NOMO-1 treated with DMSO at 0.1 percent for 48 hours (cell line): ENCODE measurements at regions not wholly inside any gene's neighbourhood (a gene's known extent, or its start where the extent isn't known, plus 50 kb on each side); places are given as distances from the start of the nearest gene placed in this dataset.

ENCODE experiments used
- DNase-seq: peaks from one replicate; lab custom pipeline; 2025; ENCODE audit not compliant: unreplicated experiment; lab: John Stamatoyannopoulos, UW

DNA sequence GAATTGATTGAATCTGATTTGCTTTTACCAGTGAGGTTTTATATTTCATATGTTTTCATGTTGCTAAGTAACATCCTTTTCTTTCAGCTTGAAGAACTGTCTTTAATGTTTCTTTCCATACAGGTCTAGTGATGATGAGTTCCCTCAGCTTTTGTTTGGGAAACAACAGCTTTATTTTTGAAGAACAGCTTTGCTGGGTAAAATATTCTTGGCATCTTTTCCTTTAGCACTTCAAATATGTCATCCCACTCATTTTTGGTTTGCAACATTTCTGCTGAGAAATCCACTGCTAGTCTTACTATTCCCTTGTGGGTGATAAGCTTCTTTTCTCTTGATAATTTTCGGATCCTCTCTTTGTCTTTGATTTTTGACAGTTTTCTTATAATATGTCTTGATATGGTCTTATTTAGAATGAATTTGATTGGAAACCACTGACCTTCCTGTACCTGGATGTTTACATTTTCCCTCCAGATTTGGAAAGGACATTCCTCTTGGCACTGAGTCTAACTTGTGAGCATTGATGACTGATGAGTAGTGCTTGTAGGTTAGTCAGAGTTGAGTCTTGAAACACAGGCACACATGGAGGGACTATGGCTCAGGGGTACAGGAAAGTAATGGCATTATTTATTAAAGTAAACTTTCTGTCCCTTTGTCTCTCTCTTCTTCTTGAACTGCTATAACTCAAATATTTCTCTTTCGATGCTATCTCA, 220.3 kb downstream of the SPATA31D1 start:
- DNase-seq: no peak

DNA sequence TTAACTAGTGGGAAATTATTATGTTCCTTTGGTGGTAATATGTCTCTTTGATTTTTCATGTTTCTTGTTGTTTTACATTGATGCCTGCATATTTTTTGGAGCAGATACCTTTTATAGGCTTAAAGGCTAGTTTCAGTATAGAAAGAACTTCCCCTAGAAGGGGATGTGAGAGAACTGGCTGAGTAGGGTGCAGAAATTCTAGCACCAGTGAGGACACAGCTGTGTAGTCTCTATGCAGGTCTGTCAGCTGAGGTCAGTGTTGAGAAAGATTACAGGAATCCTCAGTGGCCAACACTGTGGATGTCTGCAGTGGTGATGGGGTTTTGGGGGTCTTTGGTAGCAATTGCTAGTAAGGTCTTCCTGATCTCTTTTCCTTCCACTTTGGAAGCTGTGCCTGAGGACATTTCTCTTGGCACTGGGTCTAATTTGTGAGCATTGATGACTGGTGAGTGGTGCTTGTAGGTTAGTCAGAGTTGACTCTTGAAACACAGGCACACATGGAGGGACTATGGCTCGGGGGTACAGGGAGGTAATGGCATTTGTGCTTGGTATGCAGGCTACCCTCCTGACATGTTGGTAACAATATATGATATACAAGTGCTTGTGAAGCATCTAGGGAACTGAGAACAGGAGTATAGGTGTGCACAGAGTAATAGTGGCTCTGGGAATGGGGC, 221.4 kb downstream of the SPATA31D1 start:
- DNase-seq: no peak

DNA sequence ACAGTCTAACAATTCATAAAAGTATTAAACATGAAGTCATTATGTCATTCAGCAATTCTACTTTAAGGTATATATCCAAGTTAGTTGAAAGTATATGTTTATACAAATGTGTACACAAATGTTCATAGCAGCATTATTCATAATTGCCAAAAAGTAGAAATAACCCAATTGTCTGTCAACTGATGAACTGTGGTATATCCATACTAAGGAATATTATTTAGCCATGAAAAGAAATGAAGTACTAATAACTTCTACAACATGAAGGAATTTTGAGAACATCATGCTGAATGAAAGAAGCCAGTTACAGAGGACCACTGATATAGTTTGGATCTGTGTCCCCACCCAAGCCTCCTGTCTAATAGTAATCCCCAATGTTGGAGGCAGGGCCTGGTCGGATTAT, 224.3 kb downstream of the SPATA31D1 start:
- no peak for DNase-seq

DNA sequence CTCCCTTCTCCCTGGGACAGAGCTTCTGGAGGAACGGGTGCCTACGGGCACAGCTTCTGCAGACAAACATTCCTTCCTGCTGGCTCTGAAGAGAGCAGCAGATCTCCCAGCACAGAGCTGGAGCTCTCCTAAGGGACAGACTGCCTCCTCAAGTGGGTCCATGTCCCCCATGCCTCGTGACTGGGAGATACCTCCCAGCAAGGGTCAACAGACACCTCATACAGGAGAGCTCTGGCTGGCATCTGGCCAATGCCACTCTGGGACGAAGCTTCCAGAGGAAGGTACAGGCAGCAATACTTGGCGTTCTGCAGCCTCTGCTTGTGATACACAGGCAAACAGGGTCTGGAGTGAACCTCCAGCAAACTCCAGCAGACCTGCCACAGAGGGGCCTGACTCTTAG, 227.9 kb downstream of the SPATA31D1 start:
- DNase-seq: no peak

DNA sequence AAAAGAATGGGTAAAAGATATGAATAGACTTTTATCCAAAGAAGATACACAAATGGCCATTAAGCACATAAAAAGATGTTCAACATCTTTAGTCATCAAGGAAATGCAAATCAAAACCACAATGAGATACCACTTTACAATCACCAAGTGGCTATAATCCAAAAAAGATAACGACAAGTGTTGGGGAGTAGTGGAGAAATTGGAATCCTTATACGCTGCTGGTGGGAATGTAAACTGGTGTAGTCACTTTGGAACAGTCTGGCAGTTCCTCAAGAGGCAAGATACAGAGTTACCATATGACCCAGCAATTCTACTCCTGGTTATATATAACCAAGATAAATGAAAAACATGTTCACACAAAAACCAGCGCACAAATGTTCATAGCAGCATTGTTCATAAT, 234.9 kb downstream of the SPATA31D1 start:
- no peak for DNase-seq

DNA sequence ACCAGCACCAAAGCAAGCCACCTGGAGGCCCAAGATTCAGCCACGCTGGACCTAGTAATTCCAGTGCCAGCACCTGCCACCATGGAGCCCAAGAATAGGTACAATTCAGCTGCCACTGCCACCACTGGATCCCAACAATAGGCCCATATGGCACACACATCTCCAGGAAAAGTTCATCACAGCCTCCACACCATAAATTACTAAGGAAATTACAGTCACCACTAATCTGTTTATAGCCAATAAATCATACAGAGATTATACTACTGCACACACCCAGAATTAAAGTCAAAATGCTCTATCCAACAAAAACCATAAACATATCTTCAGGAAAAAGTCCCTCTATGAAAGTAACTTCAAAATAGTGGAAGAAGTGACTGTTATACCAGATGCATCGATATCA, 242.8 kb downstream of the SPATA31D1 start:
- no peak for DNase-seq

DNA sequence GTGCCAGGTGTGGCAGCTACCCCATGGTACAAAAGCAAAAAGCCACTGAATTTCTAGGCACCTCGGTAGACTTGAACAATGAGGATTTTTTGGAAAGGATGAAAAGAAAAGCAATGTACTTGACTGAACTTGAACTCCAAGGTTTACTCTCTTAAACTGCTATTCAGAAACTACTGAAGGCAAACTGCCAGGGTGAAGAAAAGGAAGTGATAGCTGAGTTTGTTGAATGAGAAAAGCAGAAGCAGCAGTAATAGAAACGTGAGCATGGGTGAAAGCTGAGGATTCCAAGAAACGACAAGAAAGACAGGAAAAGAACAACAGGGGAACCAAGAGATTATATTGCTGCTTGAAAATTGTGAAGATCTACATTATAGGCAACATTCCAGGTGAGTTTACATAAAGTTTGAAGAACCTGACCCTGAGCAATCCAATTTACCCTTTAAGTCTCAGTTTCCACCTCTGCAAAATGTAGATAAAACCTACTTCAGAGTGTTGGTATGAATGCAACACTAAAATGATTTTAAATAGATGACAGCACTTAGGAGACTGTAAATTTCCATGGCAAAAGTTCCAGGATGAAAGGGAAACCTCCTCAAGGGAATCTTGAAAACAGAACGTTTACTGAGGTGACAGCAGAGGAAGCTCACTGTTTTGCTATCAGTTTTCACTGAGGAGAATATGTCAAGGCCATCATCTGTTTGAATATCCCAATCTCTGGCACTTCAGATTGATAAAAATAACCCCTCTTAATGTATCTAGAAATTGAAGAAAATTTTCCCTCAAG, 245.8 kb downstream of the SPATA31D1 start:
- DNase-seq: no peak

DNA sequence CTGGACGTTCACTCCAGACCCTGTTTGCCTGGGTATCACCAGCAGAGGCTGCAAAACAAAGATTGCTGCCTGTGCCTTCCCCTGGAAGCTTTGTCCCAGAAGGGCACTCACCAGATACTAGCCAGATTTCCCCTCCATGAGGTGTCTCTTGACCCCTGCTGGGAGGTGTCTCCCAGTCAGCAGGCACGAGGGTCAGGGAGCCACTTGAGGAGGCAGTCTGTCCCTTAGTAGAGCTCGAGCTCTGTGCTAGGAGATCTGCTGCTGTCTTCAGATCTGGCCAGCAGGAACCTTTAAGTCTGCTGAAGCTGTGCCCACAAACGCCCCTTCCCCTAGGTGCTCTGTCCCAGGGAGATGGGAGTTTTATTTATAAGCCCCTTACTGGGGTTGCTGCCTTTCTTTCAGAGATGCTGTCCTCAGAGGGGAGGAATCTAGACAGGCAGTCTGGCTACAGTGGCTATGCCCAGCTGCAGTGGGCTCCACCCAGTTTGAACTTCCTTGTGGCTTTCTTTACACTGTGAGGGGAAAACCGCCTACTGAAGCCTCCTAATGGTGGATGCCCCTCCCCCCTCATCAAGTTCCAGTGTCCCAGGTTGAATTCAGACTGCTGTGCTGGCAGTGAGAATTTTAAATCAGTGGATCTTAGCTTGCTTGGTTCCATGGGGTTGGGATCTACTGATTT, 253.9 kb downstream of the SPATA31D1 start:
- no peak for DNase-seq

DNA sequence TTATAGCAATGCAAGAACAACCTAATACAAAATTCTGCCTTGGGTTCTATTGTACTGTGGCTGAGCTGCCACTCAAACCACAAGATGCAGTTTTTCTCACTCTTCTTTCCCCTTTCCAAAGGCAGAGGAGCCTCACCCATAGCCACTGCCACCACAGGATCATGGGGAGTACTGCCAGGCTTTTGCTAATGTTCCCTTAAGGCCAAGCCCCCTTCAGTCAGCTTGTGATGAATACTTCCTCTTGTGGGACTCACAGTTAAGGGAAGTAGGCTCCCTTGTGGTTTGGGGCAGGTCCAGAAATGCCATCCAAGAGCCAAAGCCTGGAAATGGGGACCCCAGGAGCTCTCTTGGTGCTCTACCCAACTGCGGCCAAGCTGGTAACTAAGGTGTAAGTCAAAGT, 258.7 kb downstream of the SPATA31D1 start:
- DNase-seq: no peak

DNA sequence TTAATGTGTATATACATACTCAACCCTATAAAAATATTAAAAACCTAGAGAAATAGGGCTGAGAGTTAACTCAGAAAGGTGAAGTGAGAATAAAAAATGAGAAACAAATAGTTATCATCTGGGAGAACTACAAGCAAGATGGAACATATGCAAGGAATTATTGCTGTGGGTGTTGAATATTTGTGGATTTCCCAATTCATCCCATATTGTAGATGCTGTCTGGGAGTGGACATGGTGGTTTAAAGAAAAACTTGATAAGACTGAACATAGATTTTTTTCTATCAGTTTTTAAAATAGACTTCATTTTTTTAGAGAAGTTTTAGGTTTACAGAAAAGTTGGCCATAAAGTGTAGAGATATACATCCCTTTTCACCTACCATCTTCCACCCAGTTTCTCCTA, 263.5 kb downstream of the SPATA31D1 start:
- DNase-seq: no peak

DNA sequence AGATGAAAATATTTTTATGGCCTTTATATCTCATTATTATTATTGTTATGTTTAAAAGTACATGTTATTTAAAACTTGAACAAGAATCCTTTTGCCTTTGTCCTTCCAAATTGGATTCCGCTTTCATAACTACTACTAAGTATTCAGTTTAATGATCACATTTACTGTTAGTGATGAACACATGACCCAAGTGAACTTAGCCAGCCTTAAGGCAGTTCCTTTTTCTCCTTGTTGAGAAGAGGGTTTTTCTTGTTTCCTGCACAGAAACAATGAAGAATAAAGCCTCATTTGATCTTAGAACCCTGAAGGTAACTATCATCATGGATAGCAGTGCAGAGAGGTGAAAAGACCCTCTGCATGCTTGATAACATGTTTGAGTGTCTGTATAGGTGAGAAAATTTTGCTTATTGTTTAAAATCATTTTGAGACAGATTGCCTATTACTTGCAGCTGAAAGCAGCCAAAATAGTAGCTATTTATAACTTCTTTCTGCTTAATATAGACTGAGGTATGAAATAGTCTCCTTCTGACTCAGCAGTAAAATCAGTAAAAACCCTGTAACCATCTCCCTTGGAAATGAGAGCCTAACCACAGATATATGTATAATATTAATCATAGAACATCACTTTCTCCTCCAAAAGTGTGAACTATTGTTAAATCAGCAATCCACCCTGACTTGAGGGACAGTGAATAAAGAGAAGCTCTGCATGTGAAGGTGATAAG, 266.2 kb downstream of the SPATA31D1 start:
- no peak for DNase-seq

DNA sequence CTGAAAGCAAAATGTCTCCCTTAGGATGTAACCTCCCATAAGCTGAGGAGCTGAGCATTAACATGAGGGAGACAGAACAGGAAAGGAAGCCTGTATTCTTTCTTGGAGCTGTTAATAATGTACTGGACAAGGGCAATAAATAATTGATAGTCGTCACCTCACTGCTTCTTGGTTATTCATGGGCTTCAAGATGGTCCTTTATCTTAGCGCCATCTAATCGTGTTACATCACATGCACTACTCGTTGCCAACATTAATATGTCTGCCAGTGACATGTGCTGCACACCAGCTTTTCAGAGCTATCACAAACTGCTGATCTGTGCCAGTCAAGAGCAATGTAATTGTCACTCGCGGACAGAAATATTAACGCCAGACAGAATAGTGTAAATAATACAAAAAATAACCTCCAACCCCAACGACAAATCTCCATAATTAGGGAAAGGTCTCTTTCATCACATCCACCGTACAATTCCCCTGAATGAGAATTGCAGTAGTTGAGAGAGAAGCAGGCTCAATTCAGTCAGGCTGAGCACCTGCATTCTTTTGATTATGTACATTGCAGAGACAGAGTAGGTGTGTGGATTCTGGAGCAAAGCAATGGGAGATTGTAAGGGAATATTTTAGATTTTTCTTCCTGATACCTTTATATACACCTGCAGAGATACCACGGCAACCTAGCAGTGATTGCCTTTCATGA, 267.1 kb downstream of the SPATA31D1 start:
- no peak for DNase-seq

DNA sequence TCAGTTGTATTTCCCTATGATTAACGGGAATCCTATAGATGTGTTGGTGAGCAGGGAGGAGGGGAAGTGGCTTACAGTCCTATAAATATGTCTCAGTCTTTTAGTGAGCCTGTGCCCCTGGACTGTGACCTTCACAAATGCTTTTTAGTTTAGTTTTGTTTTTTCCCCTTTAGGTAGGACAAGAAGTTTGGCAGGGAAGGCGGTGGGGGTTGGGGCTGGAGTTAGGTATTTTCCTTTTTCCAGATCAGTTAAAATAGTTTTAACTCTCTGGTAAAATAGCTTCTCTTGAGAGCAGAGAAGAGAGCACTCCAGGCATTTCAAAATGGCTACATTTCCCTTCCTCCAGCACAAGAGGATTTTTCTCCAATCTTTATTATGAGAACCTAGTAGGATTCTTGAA, 272.1 kb downstream of the SPATA31D1 start:
- DNase-seq: no peak

DNA sequence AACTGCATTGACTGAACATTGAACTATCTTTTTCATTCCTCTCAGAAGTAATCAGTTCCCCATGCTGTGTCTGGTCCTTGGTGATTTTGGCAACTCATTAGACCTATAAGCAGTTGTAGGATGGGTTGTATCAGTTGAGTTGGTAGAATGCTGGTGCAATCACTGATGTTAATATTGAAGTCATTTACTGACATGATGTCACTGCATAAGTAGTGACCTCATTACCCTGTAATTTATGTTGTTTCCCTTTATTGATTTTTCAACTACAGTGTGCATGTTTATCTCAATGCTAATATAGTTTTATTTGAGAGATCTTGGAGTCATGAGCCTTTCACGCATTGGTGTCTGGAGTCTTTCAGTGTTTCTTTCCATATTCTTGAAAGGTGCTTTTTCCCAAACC, 275.0 kb downstream of the SPATA31D1 start:
- DNase-seq: no peak

DNA sequence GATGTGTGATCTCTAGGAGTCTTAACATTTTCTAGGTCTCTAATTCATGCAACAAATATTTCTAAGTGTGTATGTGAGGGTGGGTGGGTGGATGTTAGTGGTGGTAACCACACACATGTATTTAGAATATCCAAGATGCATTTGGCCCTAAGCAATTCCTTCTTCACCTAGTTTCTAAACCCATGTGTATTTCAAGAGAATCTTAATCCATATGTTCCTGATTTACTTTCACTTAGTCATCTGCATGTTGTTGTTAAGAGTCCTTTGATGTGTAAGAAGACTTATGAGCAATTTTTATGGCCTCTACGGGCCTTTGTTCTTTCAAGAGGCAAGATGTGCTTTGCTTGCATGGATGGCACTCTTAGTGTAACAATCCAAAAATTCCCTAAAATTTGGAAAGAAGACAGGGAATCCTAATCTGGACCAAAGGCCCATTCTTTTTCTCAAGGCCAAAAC, 282.6 kb downstream of the SPATA31D1 start:
- DNase-seq: no peak

DNA sequence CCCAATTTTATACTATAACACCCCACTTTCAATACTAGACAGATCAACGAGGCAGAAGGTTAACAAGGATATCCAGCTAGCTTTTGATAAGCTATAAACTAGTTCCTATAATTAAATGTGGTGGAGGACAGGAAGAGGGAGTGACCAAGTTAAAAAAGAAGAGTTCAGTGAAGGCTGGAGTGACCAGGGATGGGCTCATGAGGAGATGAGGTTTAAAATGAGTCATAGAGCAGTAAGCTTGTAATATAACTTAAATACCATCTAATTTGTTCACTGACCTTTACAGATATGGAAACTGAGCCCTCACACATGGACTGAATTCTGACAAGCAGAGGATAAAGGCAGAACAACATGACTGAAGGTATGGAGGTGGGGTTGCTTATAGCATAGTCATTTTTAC, 284.5 kb downstream of the SPATA31D1 start:
- DNase-seq: no peak

DNA sequence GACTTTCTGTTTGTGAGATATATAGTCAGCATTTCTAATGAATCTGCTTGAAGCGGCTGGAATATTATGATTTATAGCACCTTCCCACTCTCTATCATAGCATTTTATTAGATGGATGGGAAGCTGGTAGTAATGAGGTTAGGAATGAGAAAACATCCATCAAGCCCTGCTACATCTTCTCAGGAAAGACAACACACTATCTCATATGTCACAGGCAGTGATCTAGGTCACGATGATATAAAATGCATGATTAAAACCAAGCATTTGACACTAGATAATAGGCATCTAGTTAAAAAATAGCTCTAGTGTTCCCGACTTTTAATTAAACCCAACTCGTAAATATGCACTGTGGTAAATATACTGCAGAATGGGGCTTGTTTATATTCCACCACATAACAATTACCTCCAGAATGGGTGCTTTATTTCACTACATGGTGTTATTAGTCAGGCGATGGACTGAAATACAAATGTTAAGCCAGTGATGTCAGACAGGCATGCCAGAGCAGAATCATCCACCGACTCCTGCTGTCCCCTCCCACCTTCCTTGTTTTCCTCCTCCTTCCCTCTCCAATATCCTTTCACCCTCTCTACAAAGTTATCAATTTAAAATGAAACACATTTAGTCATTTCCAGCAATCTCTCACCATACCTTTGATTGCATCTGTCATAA, 286.8 kb downstream of the SPATA31D1 start:
- no peak for DNase-seq

DNA sequence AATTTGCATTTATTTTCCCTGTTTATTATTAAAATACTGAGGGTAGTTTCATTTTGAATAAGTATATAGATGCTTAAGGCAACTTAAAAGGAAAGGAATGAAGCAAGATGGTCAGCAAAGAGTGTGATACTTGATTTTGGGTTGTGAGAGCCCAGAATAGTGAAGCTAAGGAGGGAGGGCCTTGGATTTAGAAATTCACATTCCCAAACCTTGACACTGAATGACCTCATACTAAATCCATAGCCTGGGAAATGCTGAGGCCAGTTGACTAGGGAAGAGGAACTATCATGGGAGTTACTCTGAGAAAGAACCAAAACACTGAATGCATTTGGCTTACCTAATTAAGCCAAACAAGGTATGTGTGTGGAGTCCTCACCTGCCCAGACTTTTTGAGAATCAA, 292.5 kb downstream of the SPATA31D1 start:
- no peak for DNase-seq

DNA sequence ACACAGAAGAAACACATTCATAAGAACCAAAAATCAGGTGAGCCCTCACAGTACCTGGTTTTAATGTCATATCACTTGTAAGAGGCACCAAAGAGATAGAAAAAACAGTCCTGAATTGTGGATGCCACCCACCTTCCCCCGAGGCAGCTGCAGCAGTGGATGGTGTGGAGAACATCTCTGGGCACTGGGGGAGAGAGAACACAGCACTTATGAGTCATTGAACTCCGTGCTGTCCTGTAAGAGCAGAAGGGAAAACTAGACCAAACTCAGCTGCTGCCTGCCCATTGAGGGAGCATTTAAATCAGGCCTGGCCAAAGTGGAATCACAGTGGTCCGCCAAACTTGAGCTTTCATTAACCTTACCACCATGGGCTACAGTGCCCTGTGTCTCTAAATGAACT, 296.2 kb downstream of the SPATA31D1 start:
- DNase-seq: no peak

DNA sequence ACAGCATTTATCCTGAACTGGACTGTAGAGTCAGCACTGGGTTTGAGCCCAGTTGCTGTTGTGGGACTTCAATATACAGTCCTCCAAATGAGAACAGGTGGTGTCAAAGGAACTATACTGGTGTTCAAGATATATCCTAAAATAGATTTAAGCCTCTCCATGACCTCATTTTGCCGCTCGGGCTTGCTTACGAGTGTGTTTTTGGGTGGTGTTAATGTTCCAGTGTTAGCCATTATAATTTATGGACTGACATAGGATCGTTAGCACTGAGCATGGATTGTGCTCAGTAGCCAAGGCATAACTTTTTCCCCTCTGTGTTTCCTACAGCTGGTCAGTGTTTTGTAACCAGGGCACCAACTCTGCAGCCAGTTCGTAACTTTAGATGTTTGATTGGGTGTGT, 306.6 kb downstream of the SPATA31D1 start:
- DNase-seq: no peak
